GM12878 (cell line): ENCODE measurements at regions not wholly inside any gene's neighbourhood (a gene's known extent, or its start where the extent isn't known, plus 50 kb on each side); places are given as distances from the start of the nearest gene placed in this dataset.

Experiments
- BACH1 ChIP-seq: fragments of 450-650 bp; IDR thresholded peaks from 2 replicates; pipeline ENCODE4 v1.6.1; 2017; ENCODE audit warnings: mild to moderate bottlenecking, borderline replicate concordance
- CBX3 ChIP-seq: fragments of 200-600 bp; sonication (generic); IDR thresholded peaks from 2 replicates; pipeline ENCODE4 v1.6.1; 2016; ENCODE audit warnings: low read depth, borderline replicate concordance
- IKZF1 ChIP-seq: fragments of 450-650 bp; conservative IDR thresholded peaks from 2 replicates; pipeline ENCODE4 v1.6.1; 2017; ENCODE audit warnings: antibody characterized with exemption, mild to moderate bottlenecking
- RAD51 ChIP-seq: fragments of 450-650 bp; IDR thresholded peaks from 2 replicates; pipeline ENCODE4 v1.6.1; 2016; ENCODE audit warnings: moderate library complexity, mild to moderate bottlenecking, inconsistent platforms
- TF ChIP-seq, protein P1 (sequence below): fragments of 450-650 bp; IDR thresholded peaks from 2 replicates; pipeline ENCODE4 v1.6.1; 2017; ENCODE audit warnings: mild to moderate bottlenecking, moderate library complexity
- TF ChIP-seq, protein P2 (sequence below): IDR thresholded peaks from 2 replicates; pipeline ENCODE4 v1.6.1; 2011; ENCODE audit warnings: borderline replicate concordance, low read depth, mild to moderate bottlenecking, moderate library complexity, mixed read lengths, low read length; ENCODE audit not compliant: insufficient read depth; ENCODE audit errors: extremely low read length
- TF ChIP-seq, protein P3 (sequence below): fragments of 450-650 bp; IDR thresholded peaks from 2 replicates; pipeline ENCODE4 v1.6.1; 2017; ENCODE audit warnings: mild to moderate bottlenecking, moderate library complexity

DNA sequence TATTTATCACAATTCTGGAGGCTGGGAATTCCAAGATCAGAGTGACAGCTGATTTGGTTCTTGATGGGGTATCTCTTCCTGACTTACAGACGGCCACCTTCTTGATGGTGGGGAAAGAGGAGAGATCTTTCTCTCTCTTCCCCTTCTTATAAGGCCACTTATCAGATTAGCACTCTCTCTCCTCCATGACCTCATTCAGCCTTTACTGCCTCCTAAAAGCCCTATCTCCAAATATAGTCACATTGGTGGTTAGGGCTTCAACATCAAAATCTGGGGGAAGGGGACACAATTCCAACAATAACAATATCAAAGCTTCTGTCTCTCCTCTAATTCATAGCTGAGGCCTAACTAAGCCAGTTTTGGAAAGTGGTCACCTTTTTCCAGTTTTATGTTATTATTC is 91.7 kb upstream of the MBNL1 start (continued):
- TF ChIP-seq, protein P1, sequence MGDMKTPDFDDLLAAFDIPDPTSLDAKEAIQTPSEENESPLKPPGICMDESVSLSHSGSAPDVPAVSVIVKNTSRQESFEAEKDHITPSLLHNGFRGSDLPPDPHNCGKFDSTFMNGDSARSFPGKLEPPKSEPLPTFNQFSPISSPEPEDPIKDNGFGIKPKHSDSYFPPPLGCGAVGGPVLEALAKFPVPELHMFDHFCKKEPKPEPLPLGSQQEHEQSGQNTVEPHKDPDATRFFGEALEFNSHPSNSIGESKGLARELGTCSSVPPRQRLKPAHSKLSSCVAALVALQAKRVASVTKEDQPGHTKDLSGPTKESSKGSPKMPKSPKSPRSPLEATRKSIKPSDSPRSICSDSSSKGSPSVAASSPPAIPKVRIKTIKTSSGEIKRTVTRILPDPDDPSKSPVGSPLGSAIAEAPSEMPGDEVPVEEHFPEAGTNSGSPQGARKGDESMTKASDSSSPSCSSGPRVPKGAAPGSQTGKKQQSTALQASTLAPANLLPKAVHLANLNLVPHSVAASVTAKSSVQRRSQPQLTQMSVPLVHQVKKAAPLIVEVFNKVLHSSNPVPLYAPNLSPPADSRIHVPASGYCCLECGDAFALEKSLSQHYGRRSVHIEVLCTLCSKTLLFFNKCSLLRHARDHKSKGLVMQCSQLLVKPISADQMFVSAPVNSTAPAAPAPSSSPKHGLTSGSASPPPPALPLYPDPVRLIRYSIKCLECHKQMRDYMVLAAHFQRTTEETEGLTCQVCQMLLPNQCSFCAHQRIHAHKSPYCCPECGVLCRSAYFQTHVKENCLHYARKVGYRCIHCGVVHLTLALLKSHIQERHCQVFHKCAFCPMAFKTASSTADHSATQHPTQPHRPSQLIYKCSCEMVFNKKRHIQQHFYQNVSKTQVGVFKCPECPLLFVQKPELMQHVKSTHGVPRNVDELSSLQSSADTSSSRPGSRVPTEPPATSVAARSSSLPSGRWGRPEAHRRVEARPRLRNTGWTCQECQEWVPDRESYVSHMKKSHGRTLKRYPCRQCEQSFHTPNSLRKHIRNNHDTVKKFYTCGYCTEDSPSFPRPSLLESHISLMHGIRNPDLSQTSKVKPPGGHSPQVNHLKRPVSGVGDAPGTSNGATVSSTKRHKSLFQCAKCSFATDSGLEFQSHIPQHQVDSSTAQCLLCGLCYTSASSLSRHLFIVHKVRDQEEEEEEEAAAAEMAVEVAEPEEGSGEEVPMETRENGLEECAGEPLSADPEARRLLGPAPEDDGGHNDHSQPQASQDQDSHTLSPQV, result no peak
- TF ChIP-seq BACH1 (no peak), RAD51 (no peak), IKZF1 (no peak), CBX3 (no peak)
- TF ChIP-seq, protein P2, sequence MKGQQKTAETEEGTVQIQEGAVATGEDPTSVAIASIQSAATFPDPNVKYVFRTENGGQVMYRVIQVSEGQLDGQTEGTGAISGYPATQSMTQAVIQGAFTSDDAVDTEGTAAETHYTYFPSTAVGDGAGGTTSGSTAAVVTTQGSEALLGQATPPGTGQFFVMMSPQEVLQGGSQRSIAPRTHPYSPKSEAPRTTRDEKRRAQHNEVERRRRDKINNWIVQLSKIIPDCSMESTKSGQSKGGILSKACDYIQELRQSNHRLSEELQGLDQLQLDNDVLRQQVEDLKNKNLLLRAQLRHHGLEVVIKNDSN, result no peak
- TF ChIP-seq, protein P3, sequence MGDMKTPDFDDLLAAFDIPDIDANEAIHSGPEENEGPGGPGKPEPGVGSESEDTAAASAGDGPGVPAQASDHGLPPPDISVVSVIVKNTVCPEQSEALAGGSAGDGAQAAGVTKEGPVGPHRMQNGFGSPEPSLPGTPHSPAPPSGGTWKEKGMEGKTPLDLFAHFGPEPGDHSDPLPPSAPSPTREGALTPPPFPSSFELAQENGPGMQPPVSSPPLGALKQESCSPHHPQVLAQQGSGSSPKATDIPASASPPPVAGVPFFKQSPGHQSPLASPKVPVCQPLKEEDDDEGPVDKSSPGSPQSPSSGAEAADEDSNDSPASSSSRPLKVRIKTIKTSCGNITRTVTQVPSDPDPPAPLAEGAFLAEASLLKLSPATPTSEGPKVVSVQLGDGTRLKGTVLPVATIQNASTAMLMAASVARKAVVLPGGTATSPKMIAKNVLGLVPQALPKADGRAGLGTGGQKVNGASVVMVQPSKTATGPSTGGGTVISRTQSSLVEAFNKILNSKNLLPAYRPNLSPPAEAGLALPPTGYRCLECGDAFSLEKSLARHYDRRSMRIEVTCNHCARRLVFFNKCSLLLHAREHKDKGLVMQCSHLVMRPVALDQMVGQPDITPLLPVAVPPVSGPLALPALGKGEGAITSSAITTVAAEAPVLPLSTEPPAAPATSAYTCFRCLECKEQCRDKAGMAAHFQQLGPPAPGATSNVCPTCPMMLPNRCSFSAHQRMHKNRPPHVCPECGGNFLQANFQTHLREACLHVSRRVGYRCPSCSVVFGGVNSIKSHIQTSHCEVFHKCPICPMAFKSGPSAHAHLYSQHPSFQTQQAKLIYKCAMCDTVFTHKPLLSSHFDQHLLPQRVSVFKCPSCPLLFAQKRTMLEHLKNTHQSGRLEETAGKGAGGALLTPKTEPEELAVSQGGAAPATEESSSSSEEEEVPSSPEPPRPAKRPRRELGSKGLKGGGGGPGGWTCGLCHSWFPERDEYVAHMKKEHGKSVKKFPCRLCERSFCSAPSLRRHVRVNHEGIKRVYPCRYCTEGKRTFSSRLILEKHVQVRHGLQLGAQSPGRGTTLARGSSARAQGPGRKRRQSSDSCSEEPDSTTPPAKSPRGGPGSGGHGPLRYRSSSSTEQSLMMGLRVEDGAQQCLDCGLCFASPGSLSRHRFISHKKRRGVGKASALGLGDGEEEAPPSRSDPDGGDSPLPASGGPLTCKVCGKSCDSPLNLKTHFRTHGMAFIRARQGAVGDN, result no peak
